HG03108 (cell line): ENCODE measurements at regions not wholly inside any gene's neighbourhood (a gene's known extent, or its start where the extent isn't known, plus 50 kb on each side); places are given as distances from the start of the nearest gene placed in this dataset.

Source experiments
- ATAC-seq: cut with Tn5 transposase; IDR thresholded peaks from one replicate; pipeline ENCODE4 v1.9.1; 2021; ENCODE audit warnings: moderate library complexity; ENCODE audit not compliant: unreplicated experiment

DNA sequence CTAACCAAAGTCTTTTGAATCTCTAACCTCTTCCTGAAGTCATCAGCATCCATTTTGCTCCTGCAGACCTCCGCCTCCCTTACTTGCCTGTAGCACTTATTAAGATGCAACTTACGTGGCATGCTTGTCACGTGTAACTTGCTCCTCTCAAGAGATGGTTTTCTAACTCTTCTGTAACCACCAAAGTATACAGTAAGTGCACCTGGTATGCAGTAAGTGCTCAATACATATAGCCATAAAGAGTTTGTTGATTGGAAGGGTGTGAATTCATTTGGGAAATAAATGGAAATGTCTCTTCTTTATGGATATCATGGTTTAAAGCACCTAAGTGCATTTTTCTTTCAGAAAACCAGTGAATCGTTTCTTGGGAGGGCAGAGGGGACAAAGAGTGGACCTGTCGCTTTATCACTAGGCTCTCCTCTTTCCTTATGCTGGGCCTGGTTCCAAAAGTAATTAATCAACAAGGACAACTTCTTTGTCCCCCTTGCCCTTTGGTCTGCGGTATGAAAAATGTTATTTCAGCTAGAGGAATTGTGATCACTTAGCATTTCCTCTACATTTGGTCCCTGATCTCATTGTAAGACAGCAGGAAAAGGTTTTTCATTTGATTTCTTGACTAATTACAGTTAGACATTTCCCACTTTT lies 370.0 kb upstream of the SPRED2 start:
- ATAC-seq, result no peak

DNA sequence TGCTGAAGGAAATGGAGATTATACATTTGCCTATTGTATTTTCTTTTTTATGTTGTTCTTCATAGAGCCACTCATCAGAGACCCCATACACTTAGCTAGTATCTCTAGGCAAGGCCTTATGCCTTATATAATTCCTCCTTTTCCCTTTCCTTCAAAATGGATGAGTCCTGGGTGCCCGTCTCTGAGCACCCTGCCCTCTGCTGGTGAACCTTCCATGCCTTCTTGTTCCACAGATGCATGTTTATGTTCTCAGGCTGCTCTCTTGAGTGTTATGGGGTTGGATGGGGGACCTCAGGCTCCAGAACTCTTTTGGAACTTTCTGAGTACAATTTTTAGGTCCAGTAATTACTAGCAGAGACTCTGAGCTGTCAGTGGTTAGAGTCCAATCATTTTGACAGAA lies 368.6 kb upstream of the SPRED2 start:
- ATAC-seq, result no peak

GRCh38 chr2:65799141-65799854 lies 366.9 kb upstream of the SPRED2 start:
- no peak for ATAC-seq

DNA sequence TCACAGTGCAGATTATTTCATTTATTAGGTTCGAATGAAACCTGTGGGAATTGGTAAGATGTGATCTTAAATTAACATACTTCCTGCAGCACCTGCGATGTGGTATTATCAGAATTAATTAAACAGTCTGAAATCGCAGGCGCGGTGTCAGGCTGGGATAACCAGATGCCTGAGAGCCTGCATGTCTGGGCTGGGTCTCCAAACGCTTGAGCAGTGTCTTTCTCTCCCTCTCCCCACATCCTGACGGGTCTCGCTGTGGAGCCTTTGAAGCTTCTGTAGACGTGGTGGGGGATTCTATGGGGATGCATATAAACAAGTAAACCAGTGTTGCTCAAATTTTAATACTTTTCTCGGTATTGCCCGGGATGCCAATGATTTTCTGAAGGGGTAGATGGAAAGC lies 366.2 kb upstream of the SPRED2 start:
- ATAC-seq, result no peak

GRCh38 chr2:65794994-65795393 lies 362.6 kb upstream of the SPRED2 start:
- no peak for ATAC-seq

DNA sequence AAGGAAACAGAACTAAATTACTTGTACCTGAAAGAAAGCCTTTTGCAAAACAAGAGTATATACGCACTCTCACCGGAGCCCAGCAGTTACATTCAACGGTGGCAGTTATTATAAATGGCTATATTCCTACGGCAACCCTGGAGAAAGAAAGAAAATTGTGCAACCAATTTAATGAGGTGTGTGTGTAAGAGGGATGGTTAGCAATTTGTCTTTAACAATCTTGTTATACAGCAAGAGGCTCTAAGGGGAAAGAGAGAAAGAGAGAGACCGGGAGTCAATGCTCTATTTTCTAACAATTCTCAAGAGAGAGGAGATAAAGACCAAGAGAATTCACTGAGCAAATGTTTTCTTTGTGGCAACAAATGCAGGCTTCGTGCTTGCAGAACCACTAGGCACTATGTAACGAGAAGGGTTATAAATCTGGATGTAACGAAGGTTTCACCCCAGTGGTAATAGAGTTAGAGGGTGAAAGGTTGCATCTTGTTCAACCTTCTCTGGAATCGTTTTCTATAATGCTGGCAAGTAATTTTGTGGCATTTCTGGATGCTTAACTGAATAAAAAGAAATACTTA lies 359.1 kb upstream of the SPRED2 start:
- no peak for ATAC-seq

DNA sequence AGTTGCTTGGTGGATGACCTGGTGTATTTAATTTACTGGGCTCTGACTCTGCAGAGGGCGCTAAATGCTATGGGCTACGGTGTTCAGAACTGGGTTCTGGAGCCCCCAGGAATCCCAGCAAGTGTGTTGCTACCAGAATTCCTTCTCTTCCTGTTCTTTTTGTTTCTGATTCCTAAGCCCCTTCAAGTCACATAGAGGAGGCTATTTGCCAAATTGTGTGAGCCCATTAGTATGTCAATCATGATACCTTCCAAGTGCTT lies 358.2 kb upstream of the SPRED2 start:
- no peak for ATAC-seq

GRCh38 chr2:65789923-65790675 lies 357.7 kb upstream of the SPRED2 start:
- ATAC-seq, result no peak

GRCh38 chr2:65788556-65788955 lies 356.2 kb upstream of the SPRED2 start:
- no peak for ATAC-seq

DNA sequence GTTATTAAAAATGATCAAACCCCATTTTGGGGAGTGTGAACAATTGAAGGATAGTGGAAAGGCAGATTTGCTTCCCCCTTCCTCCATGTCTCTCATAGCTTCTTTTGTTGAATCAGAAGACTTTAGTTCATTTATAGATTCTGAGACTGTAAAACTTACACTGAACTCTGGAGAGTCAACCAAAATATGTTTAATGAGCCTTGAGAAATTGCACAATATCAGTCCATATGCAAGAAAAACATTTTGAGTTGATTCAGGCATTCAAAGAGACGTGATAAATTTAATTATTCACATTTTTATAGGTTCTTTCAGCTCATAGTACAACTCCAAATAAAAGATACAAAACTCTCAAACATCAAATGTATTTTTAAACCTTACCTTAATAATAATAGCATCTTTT lies 354.4 kb upstream of the SPRED2 start:
- ATAC-seq, result no peak

- no peak for ATAC-seq
These were observed 353.8 kb upstream of the SPRED2 start for GRCh38 chr2:65786007-65786717.

- ATAC-seq, result no peak
These were observed 350.7 kb upstream of the SPRED2 start for GRCh38 chr2:65782996-65783650.

DNA sequence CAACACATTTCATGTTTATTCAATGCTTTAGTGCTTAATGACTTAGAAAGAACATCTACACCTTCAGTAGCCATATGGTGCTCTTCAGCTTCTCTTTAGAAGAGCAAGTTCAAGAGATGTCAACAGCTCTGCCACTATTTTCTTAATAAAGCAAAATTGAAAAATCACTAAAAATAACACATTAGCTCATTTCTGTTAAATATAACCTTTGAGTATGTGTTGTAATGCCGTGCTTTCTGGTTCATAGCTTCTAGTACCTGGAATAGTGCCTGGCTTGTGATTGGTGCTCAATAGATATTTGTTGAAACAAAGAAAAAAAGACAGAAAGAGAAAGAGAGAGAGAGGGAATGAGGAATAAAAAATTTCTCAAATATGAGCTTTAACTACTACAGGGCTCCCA lies 349.8 kb upstream of the SPRED2 start:
- no peak for ATAC-seq

- no peak for ATAC-seq
These were observed 349.4 kb upstream of the SPRED2 start for GRCh38 chr2:65781756-65782155.

DNA sequence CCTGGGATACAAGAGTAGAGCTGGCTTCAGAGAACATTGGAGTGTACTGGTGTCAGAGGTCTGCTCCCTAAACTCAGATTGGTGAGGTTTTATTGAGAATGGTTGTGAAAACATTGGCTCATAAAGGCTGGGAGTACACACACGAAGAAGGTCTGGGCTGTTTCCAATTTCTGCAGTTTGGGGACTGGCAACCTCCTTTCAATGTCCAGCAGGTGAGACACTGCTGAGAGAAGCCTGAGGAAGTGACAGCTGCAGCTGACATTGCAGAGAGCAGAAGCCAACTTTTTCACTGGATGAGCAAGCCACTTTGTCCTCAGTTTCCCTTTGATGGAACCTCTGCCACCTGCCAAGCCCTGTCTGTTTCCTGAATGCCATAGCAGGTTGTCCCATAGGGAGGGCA lies 346.6 kb upstream of the SPRED2 start:
- ATAC-seq, result no peak

- ATAC-seq, result no peak
These were observed 345.7 kb upstream of the SPRED2 start for GRCh38 chr2:65778137-65778536.

DNA sequence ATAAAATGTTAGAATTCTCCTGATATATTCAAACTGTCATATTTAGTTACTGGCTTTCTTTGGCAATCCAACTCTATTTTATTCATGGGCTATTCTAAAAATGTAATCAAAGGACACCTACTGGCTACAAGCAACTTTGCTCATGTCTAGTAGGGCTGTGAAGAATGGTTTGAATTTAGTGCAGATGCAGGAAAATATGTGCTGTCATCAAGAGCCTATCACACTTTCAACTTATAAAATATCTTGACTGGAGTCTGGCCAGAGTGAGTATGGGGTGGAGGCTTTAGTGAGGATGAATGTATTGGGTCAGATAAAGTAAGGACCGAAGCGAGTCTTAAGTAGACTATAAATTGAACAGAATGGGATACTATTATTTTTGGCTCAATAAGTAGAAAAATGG lies 343.4 kb upstream of the SPRED2 start:
- no peak for ATAC-seq

GRCh38 chr2:65767946-65768345 lies 335.5 kb upstream of the SPRED2 start:
- no peak for ATAC-seq

- ATAC-seq, result no peak
These were observed 334.4 kb upstream of the SPRED2 start for GRCh38 chr2:65766768-65767267.

GRCh38 chr2:65765376-65765775 lies 333.0 kb upstream of the SPRED2 start:
- ATAC-seq, result no peak

GRCh38 chr2:65762068-65762467 lies 329.7 kb upstream of the SPRED2 start:
- no peak for ATAC-seq
